K562 (cell line): ENCODE measurements at regions not wholly inside any gene's neighbourhood (a gene's known extent, or its start where the extent isn't known, plus 50 kb on each side); places are given as distances from the start of the nearest gene placed in this dataset.

ENCODE experiments used
- ATAC-seq: fragments of 200-7000 bp; cut with Tn5 transposase; 3 replicates; pipeline ENCODE4 v1.9.1; 2020; ENCODE audit warnings: moderate library complexity
- BruUV-seq: library from RNA; stranded (reverse); fragments of 400-500 nt; replicated peaks from 2 replicates; lab custom pipeline; 2021; lab: Mats Ljungman, UMichigan
- CTCF ChIA-PET: fragments of 300-600 bp; formaldehyde crosslinking; extraction: SDS; loops from one replicate; lab custom pipeline; 2021; ENCODE audit warnings: low intra/inter-chr PET ratio; lab: Yijun Ruan, JAX
- POLR2A ChIA-PET: fragments of 300-600, 350-650 bp; sonication (Branson Sonifier 250); formaldehyde crosslinking; extraction: SDS; loops from one replicate; lab custom pipeline; 2021; ENCODE audit warnings: antibody characterized with exemption, inconsistent platforms; lab: Yijun Ruan, JAX
- DNase-seq, 4 experiments: peaks; one replicate each; pipeline versions ENCODE4 v3.0.0 to v3.0.0-alpha.2; 2011 to 2018; ENCODE audit warnings: low spot score in 3 of 4, mixed read lengths in 3 of 4; ENCODE audit errors: extremely low read depth in 1 of 4
- FAIRE-seq: peaks from 2 replicates; lab custom pipeline; 2011; peaks lifted over from hg19 to GRCh38; lab: Jason Lieb, UNC
- H2AFZ ChIP-seq: 2 replicates; pipeline ENCODE4 v1.6.0; 2011; ENCODE audit warnings: low read depth, low read length, control low read depth, inconsistent platforms
- H3K27ac ChIP-seq: fragments of 200-600 bp; 3 replicates; pipeline ENCODE4 v1.8.0; 2011; ENCODE audit warnings: low read depth, mild to moderate bottlenecking, control low read depth, inconsistent platforms, low read length, moderate library complexity, mixed read lengths; ENCODE audit errors: extremely low read depth
- H3K27me3 ChIP-seq, 2 experiments: fragments of 300-600 bp in 1 of 2; 2 replicates in 1 of 2; 3 replicates in 1 of 2; pipeline versions ENCODE4 v1.6.0 to v1.8.0; 2011; ENCODE audit warnings: inconsistent platforms in 2 of 2, low read length in 2 of 2, mild to moderate bottlenecking in 1 of 2, mixed read lengths in 1 of 2, moderate library complexity in 1 of 2; ENCODE audit not compliant: control insufficient read depth in 2 of 2, insufficient read depth in 2 of 2
- H3K36me3 ChIP-seq: fragments of 300-600 bp; 3 replicates; pipeline ENCODE4 v1.8.0; 2011; ENCODE audit warnings: mild to moderate bottlenecking, low read length, inconsistent platforms; ENCODE audit not compliant: control insufficient read depth, insufficient read depth
- H3K4me1 ChIP-seq, 2 experiments: fragments of 200-600 bp in 1 of 2; replicated peaks in 1 of 2; 2 replicates in 1 of 2; 3 replicates in 1 of 2; pipeline versions ENCODE4 v1.5.1 to v1.8.0; 2011; ENCODE audit warnings: inconsistent platforms in 2 of 2, low read length in 2 of 2, mild to moderate bottlenecking in 1 of 2, mixed read lengths in 1 of 2, moderate library complexity in 1 of 2; ENCODE audit not compliant: control insufficient read depth in 2 of 2, insufficient read depth in 2 of 2
- H3K4me2 ChIP-seq: 2 replicates; pipeline ENCODE4 v1.6.1; 2011; ENCODE audit warnings: low read length, control low read depth, inconsistent platforms, mixed read lengths; ENCODE audit not compliant: insufficient read depth
- H3K4me3 ChIP-seq: fragments of 200-600 bp; sonication (generic), shearing (Covaris generic); 2 replicates; pipeline ENCODE4 v1.5.1; 2016; ENCODE audit warnings: control low read depth, inconsistent platforms
- H3K79me2 ChIP-seq: fragments of 200-600 bp; 3 replicates; pipeline ENCODE4 v1.8.0; 2011; ENCODE audit warnings: low read length, inconsistent platforms; ENCODE audit not compliant: control insufficient read depth, insufficient read depth
- H3K9ac ChIP-seq, 2 experiments: 2 replicates each; pipeline versions ENCODE4 v1.6.0 to v1.6.1; 2011; ENCODE audit warnings: low read depth in 2 of 2, low read length in 2 of 2, control low read depth in 1 of 2, inconsistent platforms in 1 of 2, mild to moderate bottlenecking in 1 of 2, mixed read lengths in 1 of 2; ENCODE audit not compliant: insufficient read depth in 1 of 2
- H3K9me1 ChIP-seq: one replicate; pipeline ENCODE4 v1.6.0; 2011; ENCODE audit warnings: inconsistent platforms, mild to moderate bottlenecking, low read length, moderate library complexity; ENCODE audit not compliant: control insufficient read depth, insufficient read depth
- H3K9me3 ChIP-seq: replicated peaks from 2 replicates; pipeline ENCODE4 v1.5.1; 2011; ENCODE audit warnings: low read depth, low read length, inconsistent platforms; ENCODE audit not compliant: control insufficient read depth, insufficient read depth
- H4K20me1 ChIP-seq: replicated peaks from 2 replicates; pipeline ENCODE4 v1.6.1; 2011; ENCODE audit warnings: low read length, inconsistent platforms, mixed read lengths; ENCODE audit not compliant: control insufficient read depth, insufficient read depth
- CREB5 ChIP-seq: fragments of 250-450 bp; sonication (Bioruptor Pico); IDR thresholded peaks from 2 replicates; pipeline ENCODE4 v1.5.0; 2020; ENCODE audit warnings: mild to moderate bottlenecking
- DDX20 ChIP-seq: fragments of 450-650 bp; IDR thresholded peaks from 2 replicates; pipeline ENCODE4 v1.6.1; 2016; ENCODE audit warnings: missing genetic modification characterization, low read depth, mild to moderate bottlenecking, missing compliant biosample characterization, moderate library complexity
- DNMT1 ChIP-seq: fragments of 450-650 bp; IDR thresholded peaks from 2 replicates; pipeline ENCODE4 v1.6.1; 2016; ENCODE audit warnings: antibody characterized with exemption, mild to moderate bottlenecking
- GATAD2A ChIP-seq: fragments of 450-650 bp; IDR thresholded peaks from 2 replicates; pipeline ENCODE4 v1.6.1; 2017
- GMEB1 ChIP-seq: fragments of 250-450 bp; sonication (Bioruptor Pico); IDR thresholded peaks from 2 replicates; pipeline ENCODE4 v1.4.0; 2020; ENCODE audit warnings: mild to moderate bottlenecking
- MBD2 ChIP-seq: sonication (generic); IDR thresholded peaks from 2 replicates; pipeline ENCODE4 v1.6.1; 2016; ENCODE audit warnings: low read depth, borderline replicate concordance
- MEF2A ChIP-seq: IDR thresholded peaks from 2 replicates; pipeline ENCODE4 v1.6.1; 2011; ENCODE audit warnings: low read depth, mild to moderate bottlenecking, low read length, moderate library complexity; ENCODE audit not compliant: control insufficient read depth
- NBN ChIP-seq: fragments of 450-650 bp; IDR thresholded peaks from 2 replicates; pipeline ENCODE4 v1.6.1; 2016; ENCODE audit warnings: low read depth, mild to moderate bottlenecking
- RFX7 ChIP-seq: fragments of 250-450 bp; sonication (Bioruptor Pico); IDR thresholded peaks from 2 replicates; pipeline ENCODE4 v1.5.1; 2021; ENCODE audit warnings: mild to moderate bottlenecking
- RHOXF2B ChIP-seq: fragments of 250-450 bp; sonication (Bioruptor Pico); conservative IDR thresholded peaks from 2 replicates; pipeline ENCODE4 v1.5.1; 2021
- SFPQ ChIP-seq: fragments of 200-400 bp; formaldehyde crosslinking; IDR thresholded peaks from 2 replicates; pipeline ENCODE4 v1.6.1; 2017; ENCODE audit warnings: mild to moderate bottlenecking, low read depth, low read length, moderate library complexity
- SIN3B ChIP-seq: fragments of 450-650 bp; IDR thresholded peaks from 2 replicates; pipeline ENCODE4 v1.6.1; 2017; ENCODE audit warnings: low read depth, mild to moderate bottlenecking, moderate library complexity
- SRSF3 ChIP-seq: fragments of 200-400 bp; formaldehyde crosslinking; IDR thresholded peaks from 2 replicates; pipeline ENCODE4 v1.6.1; 2016; ENCODE audit warnings: mild to moderate bottlenecking, low read length, moderate library complexity; ENCODE audit not compliant: insufficient read depth
- TGIF2 ChIP-seq: sonication (generic); formaldehyde crosslinking; IDR thresholded peaks from 2 replicates; pipeline ENCODE4 v1.8.1; 2022; ENCODE audit warnings: mild to moderate bottlenecking, missing genetic modification reagents, moderate library complexity
- ZNF696 ChIP-seq: fragments of 250-450 bp; sonication (Bioruptor Pico); conservative IDR thresholded peaks from 2 replicates; pipeline ENCODE4 v1.4.0; 2020; ENCODE audit warnings: mild to moderate bottlenecking, moderate library complexity
- WGBS: fragments of 100-300 bp; shearing (Covaris generic); methylation state at CpG from one replicate; pipeline ENCODE4 v1.1.6; 2016; ENCODE audit warnings: low coverage, mixed read lengths; ENCODE audit not compliant: insufficient coverage; ENCODE audit errors: missing lambda C conversion rate; 5-methylcytosine and 5-hydroxymethylcytosine counted together
- in situ Hi-C: fragments of 300-500 bp; cut with MboI; formaldehyde crosslinking; loops from 4 replicates; pipeline ENCODE4 v1.15.0; 2018; ENCODE audit warnings: inconsistent platforms, mixed read lengths
- intact Hi-C: fragments of 100-400 bp; cut with micrococcal nuclease; formaldehyde crosslinking; loops from 2 replicates; pipeline ENCODE4 v1.14.2; 2022
- TF ChIP-seq, protein P1 (sequence below): fragments of 200-800 bp; sonication (Bioruptor generic); IDR thresholded peaks from 2 replicates; pipeline ENCODE4 v1.6.1; 2017; ENCODE audit warnings: missing genetic modification characterization, missing compliant biosample characterization
- TF ChIP-seq, protein P2 (sequence below): IDR thresholded peaks from 3 replicates; pipeline ENCODE4 v1.6.1; 2011; ENCODE audit warnings: borderline replicate concordance, mild to moderate bottlenecking; ENCODE audit not compliant: insufficient read length, insufficient read depth

GRCh38 chr7:41769162-41769561 is 66.3 kb upstream of the INHBA start:
- ATAC-seq (no peak), FAIRE-seq (no peak), DNase-seq (no peak)
- Histone ChIP-seq H4K20me1 (no peaks in the 10 kb centered on the region), H2AFZ (no peak overlapping the region), H3K9ac (no peak overlapping the region), H3K27me3 (no peaks in the 10 kb centered on the region), H3K79me2 (no peaks in the 10 kb centered on the region), H3K27ac (no peak overlapping the region), H3K4me2 (no peak overlapping the region), H3K4me3 (no peak overlapping the region), H3K4me1 (no peaks in the 10 kb centered on the region), H3K36me3 (no peaks in the 10 kb centered on the region), H3K9me3 (no peaks in the 10 kb centered on the region), H3K9me1 (no peaks in the 10 kb centered on the region)
- intact Hi-C loops (no loop called here), in situ Hi-C loops (no loop called here)
- ChIA-PET CTCF (no interaction called here), POLR2A (no interaction called here)
- BruUV-seq, result no TSS peak
- WGBS, result 0% methylated on average over 4 of the region's 4 CpGs
- TF ChIP-seq SFPQ, result no peak
- TF ChIP-seq, protein P1, sequence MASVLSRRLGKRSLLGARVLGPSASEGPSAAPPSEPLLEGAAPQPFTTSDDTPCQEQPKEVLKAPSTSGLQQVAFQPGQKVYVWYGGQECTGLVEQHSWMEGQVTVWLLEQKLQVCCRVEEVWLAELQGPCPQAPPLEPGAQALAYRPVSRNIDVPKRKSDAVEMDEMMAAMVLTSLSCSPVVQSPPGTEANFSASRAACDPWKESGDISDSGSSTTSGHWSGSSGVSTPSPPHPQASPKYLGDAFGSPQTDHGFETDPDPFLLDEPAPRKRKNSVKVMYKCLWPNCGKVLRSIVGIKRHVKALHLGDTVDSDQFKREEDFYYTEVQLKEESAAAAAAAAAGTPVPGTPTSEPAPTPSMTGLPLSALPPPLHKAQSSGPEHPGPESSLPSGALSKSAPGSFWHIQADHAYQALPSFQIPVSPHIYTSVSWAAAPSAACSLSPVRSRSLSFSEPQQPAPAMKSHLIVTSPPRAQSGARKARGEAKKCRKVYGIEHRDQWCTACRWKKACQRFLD (CRISPR knock-in tag), result no peak
- TF ChIP-seq DDX20 (tag), result no peak
- no peak for TF ChIP-seq MBD2
- TF ChIP-seq NBN, result no peak
- TF ChIP-seq GATAD2A, result no peak
- no peak for TF ChIP-seq TGIF2
- no peak for TF ChIP-seq SIN3B
- TF ChIP-seq CREB5 (CRISPR knock-in tag), result no peak
- no peak for TF ChIP-seq RHOXF2B (CRISPR knock-in tag)
- TF ChIP-seq MEF2A, result no peak
- no peak for TF ChIP-seq RFX7
- TF ChIP-seq ZNF696 (CRISPR knock-in tag), result no peak
- TF ChIP-seq, protein P2, sequence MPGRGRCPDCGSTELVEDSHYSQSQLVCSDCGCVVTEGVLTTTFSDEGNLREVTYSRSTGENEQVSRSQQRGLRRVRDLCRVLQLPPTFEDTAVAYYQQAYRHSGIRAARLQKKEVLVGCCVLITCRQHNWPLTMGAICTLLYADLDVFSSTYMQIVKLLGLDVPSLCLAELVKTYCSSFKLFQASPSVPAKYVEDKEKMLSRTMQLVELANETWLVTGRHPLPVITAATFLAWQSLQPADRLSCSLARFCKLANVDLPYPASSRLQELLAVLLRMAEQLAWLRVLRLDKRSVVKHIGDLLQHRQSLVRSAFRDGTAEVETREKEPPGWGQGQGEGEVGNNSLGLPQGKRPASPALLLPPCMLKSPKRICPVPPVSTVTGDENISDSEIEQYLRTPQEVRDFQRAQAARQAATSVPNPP, result no peak
- no peak for TF ChIP-seq DNMT1
- no peak for TF ChIP-seq GMEB1 (CRISPR knock-in tag)
- no peak for TF ChIP-seq SRSF3
